ENCODE measurements at regions not wholly inside any gene's neighbourhood (a gene's known extent, or its start where the extent isn't known, plus 50 kb on each side); places are given as distances from the start of the nearest gene placed in this dataset.

DNA sequence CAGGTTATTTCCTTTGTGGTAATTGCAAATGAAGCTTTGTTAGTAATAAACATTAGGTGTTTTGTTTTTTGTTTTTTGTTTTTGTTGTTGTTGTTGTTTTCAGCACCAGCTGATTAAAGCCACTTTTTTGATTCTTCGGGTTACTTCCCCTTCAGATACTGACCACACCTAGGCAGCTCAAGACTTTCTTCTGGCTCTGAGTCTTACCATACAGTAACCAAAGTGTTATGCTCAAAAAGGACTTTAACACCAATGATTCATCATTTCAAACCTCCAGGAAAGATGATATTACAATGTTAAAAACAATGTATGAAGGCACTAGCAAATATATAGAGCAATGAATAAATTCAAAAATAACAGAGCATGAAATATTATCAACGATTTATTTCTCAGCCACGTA is 265.2 kb upstream of the SP8 start:
- TF ChIP-seq, protein P1, sequence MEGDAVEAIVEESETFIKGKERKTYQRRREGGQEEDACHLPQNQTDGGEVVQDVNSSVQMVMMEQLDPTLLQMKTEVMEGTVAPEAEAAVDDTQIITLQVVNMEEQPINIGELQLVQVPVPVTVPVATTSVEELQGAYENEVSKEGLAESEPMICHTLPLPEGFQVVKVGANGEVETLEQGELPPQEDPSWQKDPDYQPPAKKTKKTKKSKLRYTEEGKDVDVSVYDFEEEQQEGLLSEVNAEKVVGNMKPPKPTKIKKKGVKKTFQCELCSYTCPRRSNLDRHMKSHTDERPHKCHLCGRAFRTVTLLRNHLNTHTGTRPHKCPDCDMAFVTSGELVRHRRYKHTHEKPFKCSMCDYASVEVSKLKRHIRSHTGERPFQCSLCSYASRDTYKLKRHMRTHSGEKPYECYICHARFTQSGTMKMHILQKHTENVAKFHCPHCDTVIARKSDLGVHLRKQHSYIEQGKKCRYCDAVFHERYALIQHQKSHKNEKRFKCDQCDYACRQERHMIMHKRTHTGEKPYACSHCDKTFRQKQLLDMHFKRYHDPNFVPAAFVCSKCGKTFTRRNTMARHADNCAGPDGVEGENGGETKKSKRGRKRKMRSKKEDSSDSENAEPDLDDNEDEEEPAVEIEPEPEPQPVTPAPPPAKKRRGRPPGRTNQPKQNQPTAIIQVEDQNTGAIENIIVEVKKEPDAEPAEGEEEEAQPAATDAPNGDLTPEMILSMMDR (IDR thresholded peaks at IDR 0.05; ENCODE audit: poor library complexity), result no peak
- no peak for TF ChIP-seq EZH2 (IDR thresholded peaks at IDR 0.05; ENCODE audit: borderline replicate concordance)
